ENCODE measurements at regions not wholly inside any gene's neighbourhood (a gene's known extent, or its start where the extent isn't known, plus 50 kb on each side); places are given as distances from the start of the nearest gene placed in this dataset.

DNA sequence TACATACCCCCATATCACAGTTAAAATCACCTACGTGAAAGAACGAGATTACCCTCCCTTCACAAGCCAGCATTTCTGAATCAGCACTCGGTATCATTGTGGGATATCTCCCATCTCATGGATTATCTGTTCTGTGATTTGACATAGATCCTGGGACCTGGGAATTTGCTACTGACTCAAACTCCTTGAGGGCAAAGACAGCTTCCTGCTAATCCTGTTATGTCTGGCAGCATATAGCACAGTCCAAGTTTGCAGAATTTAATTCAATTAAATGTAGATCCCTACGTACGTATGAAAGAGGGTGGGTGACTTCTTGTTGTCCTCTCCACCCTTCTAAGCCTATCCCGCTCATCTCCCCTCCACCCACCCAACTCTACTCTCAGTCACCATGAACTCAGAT, 476.5 kb downstream of the KLF5 start:
- DNase-seq (ENCODE audit: low spot score): no peak
- in situ Hi-C loops (cut with MboI; ENCODE audit: low sequenced_read_pairs, unreplicated experiment): no loop called here
- no peak for TF ChIP-seq CTCF (IDR thresholded peaks at IDR 0.05; ENCODE audit: borderline replicate concordance, control extremely low read depth, extremely low read depth, insufficient read depth, missing control alignments)

GRCh38 chr13:73532987-73533510, 474.2 kb downstream of the KLF5 start:
- DNase-seq (ENCODE audit: low spot score): no peak
- in situ Hi-C loops (cut with MboI; ENCODE audit: low sequenced_read_pairs, unreplicated experiment): no loop called here
- no peak for TF ChIP-seq CTCF (IDR thresholded peaks at IDR 0.05; ENCODE audit: borderline replicate concordance, control extremely low read depth, extremely low read depth, insufficient read depth, missing control alignments)

DNA sequence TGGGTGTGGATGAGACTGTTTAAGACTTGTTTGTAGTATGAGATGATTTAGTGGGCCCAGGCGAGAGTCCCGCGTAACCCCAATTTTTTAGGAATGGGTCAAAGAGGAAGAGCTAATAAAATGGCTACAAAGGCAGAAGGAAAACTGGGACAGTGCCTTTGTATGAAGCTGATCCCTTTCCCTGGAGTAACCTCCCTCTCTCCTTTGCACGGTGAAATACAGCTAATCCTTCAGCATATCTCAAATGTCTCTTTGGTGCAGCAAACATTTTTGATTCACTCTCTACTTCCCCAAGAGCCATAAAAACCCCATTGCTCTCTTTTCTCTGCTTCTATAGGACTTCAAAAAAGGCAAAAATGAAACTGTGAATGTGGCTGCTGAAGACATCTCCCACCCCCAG, 473.8 kb downstream of the KLF5 start:
- no peak for TF ChIP-seq CTCF (IDR thresholded peaks at IDR 0.05; ENCODE audit: borderline replicate concordance, control extremely low read depth, extremely low read depth, insufficient read depth, missing control alignments)
- DNase-seq (ENCODE audit: low spot score): no peak
- in situ Hi-C loops (cut with MboI; ENCODE audit: low sequenced_read_pairs, unreplicated experiment): no loop called here

GRCh38 chr13:73531014-73531413, 472.2 kb downstream of the KLF5 start:
- no peak for TF ChIP-seq CTCF (IDR thresholded peaks at IDR 0.05; ENCODE audit: borderline replicate concordance, control extremely low read depth, extremely low read depth, insufficient read depth, missing control alignments)
- in situ Hi-C loops (cut with MboI; ENCODE audit: low sequenced_read_pairs, unreplicated experiment): no loop called here
- DNase-seq (ENCODE audit: low spot score): no peak

- no peak for TF ChIP-seq CTCF (IDR thresholded peaks at IDR 0.05; ENCODE audit: borderline replicate concordance, control extremely low read depth, extremely low read depth, insufficient read depth, missing control alignments)
- no peak for DNase-seq (ENCODE audit: low spot score)
- in situ Hi-C loops (cut with MboI; ENCODE audit: low sequenced_read_pairs, unreplicated experiment): no loop called here
Observed at GRCh38 chr13:73522937-73523336, 464.1 kb downstream of the KLF5 start.

DNA sequence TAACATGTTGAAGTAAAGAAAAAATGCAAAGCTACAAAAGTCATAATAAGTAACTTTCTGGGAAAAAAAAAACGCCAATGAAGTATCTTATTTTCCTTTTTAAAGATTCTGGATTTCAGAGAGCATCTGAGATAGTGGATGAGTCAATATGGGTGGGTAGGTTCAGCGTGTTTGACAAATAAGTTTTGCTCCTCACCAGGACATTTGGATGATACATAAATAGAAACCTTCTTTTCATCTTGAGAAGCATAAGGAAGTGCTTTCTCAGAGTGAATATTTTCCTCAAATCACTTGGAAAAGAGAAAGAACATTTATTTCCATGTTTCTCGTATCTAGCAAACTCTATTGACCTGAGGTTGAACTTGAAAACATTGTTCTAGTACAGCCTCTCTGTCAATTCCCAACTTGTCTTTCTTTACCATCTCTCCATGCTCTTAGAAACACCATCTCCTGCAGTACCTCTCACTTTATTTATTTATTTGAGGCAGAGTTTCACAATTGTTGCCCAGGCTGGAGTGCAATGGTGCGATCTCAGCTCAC, 463.2 kb downstream of the KLF5 start:
- in situ Hi-C loops (cut with MboI; ENCODE audit: low sequenced_read_pairs, unreplicated experiment): no loop called here
- no peak for DNase-seq (ENCODE audit: low spot score)
- TF ChIP-seq CTCF (IDR thresholded peaks at IDR 0.05; ENCODE audit: borderline replicate concordance, control extremely low read depth, extremely low read depth, insufficient read depth, missing control alignments): no peak

GRCh38 chr13:73521290-73521624, 462.5 kb downstream of the KLF5 start:
- no peak for TF ChIP-seq CTCF (IDR thresholded peaks at IDR 0.05; ENCODE audit: borderline replicate concordance, control extremely low read depth, extremely low read depth, insufficient read depth, missing control alignments)
- DNase-seq (ENCODE audit: low spot score): no peak
- in situ Hi-C loops (cut with MboI; ENCODE audit: low sequenced_read_pairs, unreplicated experiment): no loop called here
